PC-3 (cell line): ENCODE measurements at regions not wholly inside any gene's neighbourhood (a gene's known extent, or its start where the extent isn't known, plus 50 kb on each side); places are given as distances from the start of the nearest gene placed in this dataset.
A peak's percentile ranks its signal among the peaks of the same experiment; 100 is the strongest.

Experiments
- ATAC-seq: fragments of 200-7000 bp; cut with Tn5 transposase; 2 replicates; pipeline ENCODE4 v1.9.1; 2020; ENCODE audit warnings: mild to moderate bottlenecking, moderate library complexity
- BruUV-seq: library from RNA; stranded (reverse); fragments of 400-500 nt; replicated peaks from 2 replicates; lab custom pipeline; 2021; lab: Mats Ljungman, UMichigan
- CTCF ChIA-PET: fragments of 300-600 bp; sonication (Branson Sonifier 250); formaldehyde crosslinking; loops from one replicate; lab custom pipeline; 2022; ENCODE audit warnings: antibody characterized with exemption; lab: Charles Lee
- POLR2A ChIA-PET: fragments of 300-600 bp; sonication (Branson Sonifier 250); formaldehyde crosslinking; loops from one replicate; lab custom pipeline; 2022; ENCODE audit warnings: antibody characterized with exemption; ENCODE audit not compliant: unreplicated experiment; lab: Charles Lee
- DNase-seq: peaks from one replicate; pipeline ENCODE4 v3.0.0-alpha.2; 2015
- H2AFZ ChIP-seq: fragments of 300-600 bp; sonication (generic); 2 replicates; pipeline ENCODE4 v1.6.0; 2016; ENCODE audit warnings: antibody characterized with exemption, low read length
- H3F3A ChIP-seq: fragments of 300-600 bp; sonication (generic); one replicate; pipeline ENCODE4 v1.6.0; 2017; ENCODE audit warnings: antibody characterized with exemption, low read length, control low read depth, mild to moderate bottlenecking; ENCODE audit not compliant: unreplicated experiment
- H3K27ac ChIP-seq: fragments of 300-600 bp; sonication (generic); 2 replicates; pipeline ENCODE4 v1.5.1; 2016; ENCODE audit warnings: mild to moderate bottlenecking, low read length
- H3K27me3 ChIP-seq: fragments of 300-600 bp; sonication (generic); 2 replicates; pipeline ENCODE4 v1.6.1; 2016; ENCODE audit warnings: low read length, mixed read lengths
- H3K36me3 ChIP-seq: fragments of 300-600 bp; sonication (generic); 2 replicates; pipeline ENCODE4 v1.6.1; 2016; ENCODE audit warnings: low read depth, mixed run types, low read length, mixed read lengths
- H3K4me1 ChIP-seq: fragments of 300-600 bp; sonication (generic); 2 replicates; pipeline ENCODE4 v1.5.1; 2016; ENCODE audit warnings: low read length; ENCODE audit not compliant: insufficient read depth
- H3K4me2 ChIP-seq: fragments of 300-600 bp; sonication (generic); 2 replicates; pipeline ENCODE4 v1.6.0; 2016; ENCODE audit warnings: low read length
- H3K4me3 ChIP-seq: fragments of 300-600 bp; sonication (generic); 2 replicates; pipeline ENCODE4 v1.5.1; 2016; ENCODE audit warnings: mild to moderate bottlenecking, low read length, mixed read lengths
- H3K79me2 ChIP-seq: fragments of 300-600 bp; sonication (generic); 2 replicates; pipeline ENCODE4 v1.6.1; 2017; ENCODE audit warnings: low read length, mixed read lengths
- H3K9ac ChIP-seq: fragments of 300-600 bp; sonication (generic); 2 replicates; pipeline ENCODE4 v1.6.0; 2016; ENCODE audit warnings: mild to moderate bottlenecking, low read length
- H3K9me2 ChIP-seq: fragments of 300-600 bp; sonication (generic); replicated peaks from 2 replicates; pipeline ENCODE4 v1.6.1; 2016; ENCODE audit warnings: mixed run types, low read length, mixed read lengths
- H3K9me3 ChIP-seq: fragments of 300-600 bp; sonication (generic); 2 replicates; pipeline ENCODE4 v1.6.1; 2016; ENCODE audit warnings: low read length, mixed read lengths
- H4K20me1 ChIP-seq: fragments of 300-600 bp; sonication (generic); 2 replicates; pipeline ENCODE4 v1.6.1; 2016; ENCODE audit warnings: low read length, mixed read lengths
- CTCF ChIP-seq: fragments of 300-600 bp; sonication (generic); conservative IDR thresholded peaks from 2 replicates; pipeline ENCODE4 v1.5.1; 2017; ENCODE audit warnings: antibody characterized with exemption, low read depth, mild to moderate bottlenecking, low read length
- EZH2 ChIP-seq: fragments of 300-600 bp; sonication (generic); IDR thresholded peaks from one replicate; pipeline ENCODE4 v1.6.1; 2017; ENCODE audit warnings: antibody characterized with exemption, mild to moderate bottlenecking, low read length; ENCODE audit not compliant: unreplicated experiment
- EZH2phosphoT487 ChIP-seq: fragments of 300-600 bp; sonication (generic); IDR thresholded peaks from 2 replicates; pipeline ENCODE4 v1.6.1; 2018; ENCODE audit warnings: mild to moderate bottlenecking, antibody characterized with exemption, low read length, borderline replicate concordance
- intact Hi-C: fragments of 100-400 bp; cut with micrococcal nuclease; formaldehyde crosslinking; loops from 2 replicates; pipeline ENCODE4 v1.9.0; 2023

GRCh38 chr15:24766511-24767133 is 91.0 kb downstream of the NPAP1 start:
- no peaks in the 10 kb centered on the region for H3K4me1 ChIP-seq
- ChIA-PET POLR2A (no interaction called here), CTCF (no interaction called here)
- H3K9ac ChIP-seq, result no peak overlapping the region
- ATAC-seq (no peak), DNase-seq (no peak)
- no peaks in the 10 kb centered on the region for H4K20me1 ChIP-seq
- H3K9me3 ChIP-seq, result 0 out of 2 replicates have a peak, but pooled peaks cover 2% of the 10 kb centered on the region
- H3K4me3 ChIP-seq, result no peak overlapping the region
- no peaks in the 10 kb centered on the region for H3K79me2 ChIP-seq
- no TSS peak for BruUV-seq
- intact Hi-C loops, result no loop called here
- H3K4me2 ChIP-seq, result no peak overlapping the region
- no peaks in the 10 kb centered on the region for H3F3A ChIP-seq
- H3K9me2 ChIP-seq, result no peaks in the 10 kb centered on the region
- no peaks in the 10 kb centered on the region for H3K27me3 ChIP-seq
- TF ChIP-seq EZH2phosphoT487 (no peak), EZH2 (no peak), CTCF (no peak)
- H2AFZ ChIP-seq, result no peak overlapping the region
- no peak overlapping the region for H3K27ac ChIP-seq
- H3K36me3 ChIP-seq, result no peaks in the 10 kb centered on the region

- intact Hi-C loops, result no loop called here
- H3K79me2 ChIP-seq, result no peaks in the 10 kb centered on the region
- ATAC-seq, result no peak
- H2AFZ ChIP-seq, result peak overlapping the region; percentile 93
- no peak overlapping the region for H3K4me3 ChIP-seq
- no peak for DNase-seq
- no peaks in the 10 kb centered on the region for H3K4me1 ChIP-seq
- BruUV-seq, result no TSS peak
- H3K4me2 ChIP-seq, result no peak overlapping the region
- TF ChIP-seq CTCF, result no peak
- no peaks in the 10 kb centered on the region for H3K9me2 ChIP-seq
- no peaks in the 10 kb centered on the region for H3F3A ChIP-seq
- POLR2A ChIA-PET, result no interaction called here
- H3K9me3 ChIP-seq, result 0 out of 2 replicates have a peak, but pooled peaks cover 17% of the 10 kb centered on the region
- no peaks in the 10 kb centered on the region for H3K27me3 ChIP-seq
- no peak overlapping the region for H3K9ac ChIP-seq
- H3K27ac ChIP-seq, result no peak overlapping the region
- H3K36me3 ChIP-seq, result no peaks in the 10 kb centered on the region
- H4K20me1 ChIP-seq, result no peaks in the 10 kb centered on the region
- CTCF ChIA-PET, result no interaction called here
These were observed 96.7 kb downstream of the NPAP1 start for GRCh38 chr15:24772266-24772665.

GRCh38 chr15:24772686-24773373 is 97.3 kb downstream of the NPAP1 start:
- H3K4me1 ChIP-seq, result no peaks in the 10 kb centered on the region
- H3K79me2 ChIP-seq, result no peaks in the 10 kb centered on the region
- peak; percentile 18 for ATAC-seq
- ChIA-PET CTCF (no interaction called here), POLR2A (no interaction called here)
- DNase-seq, result peak; percentile 60
- H2AFZ ChIP-seq, result peak overlapping the region; percentile 93
- H3F3A ChIP-seq, result no peaks in the 10 kb centered on the region
- no peak overlapping the region for H3K27ac ChIP-seq
- peak overlapping the region; percentile 55 for H3K4me3 ChIP-seq
- no TSS peak for BruUV-seq
- H3K36me3 ChIP-seq, result no peaks in the 10 kb centered on the region
- TF ChIP-seq CTCF, result no peak
- TF ChIP-seq EZH2, result no peak
- TF ChIP-seq EZH2phosphoT487, result no peak
- peak overlapping the region; percentile 35; the same call in 1 of the 2 replicates for H3K9ac ChIP-seq
- H3K9me3 ChIP-seq, result 0 out of 2 replicates have a peak, but pooled peaks cover 17% of the 10 kb centered on the region
- no peaks in the 10 kb centered on the region for H3K9me2 ChIP-seq
- intact Hi-C loops, result no loop called here
- no peaks in the 10 kb centered on the region for H3K27me3 ChIP-seq
- no peaks in the 10 kb centered on the region for H4K20me1 ChIP-seq
- H3K4me2 ChIP-seq, result peak overlapping the region; percentile 57; the same call in 1 of the 2 replicates
